ENCODE measurements at regions not wholly inside any gene's neighbourhood (a gene's known extent, or its start where the extent isn't known, plus 50 kb on each side); places are given as distances from the start of the nearest gene placed in this dataset.

- DNase-seq, result no peak
Measured at GRCh38 chr2:16268301-16269000, 328.1 kb downstream of the MYCN start.

- DNase-seq, result no peak
Measured at GRCh38 chr2:16266571-16266970, 326.2 kb downstream of the MYCN start.

GRCh38 chr2:16264931-16265540, 324.7 kb downstream of the MYCN start:
- DNase-seq, result no peak

GRCh38 chr2:16264491-16264890, 324.1 kb downstream of the MYCN start:
- no peak for DNase-seq

GRCh38 chr2:16263241-16263890, 323.0 kb downstream of the MYCN start:
- DNase-seq, result no peak

- DNase-seq, result no peak
Measured at GRCh38 chr2:16262526-16263178, 322.3 kb downstream of the MYCN start.

- no peak for DNase-seq
Measured at GRCh38 chr2:16261791-16262190, 321.4 kb downstream of the MYCN start.

- DNase-seq, result no peak
Measured at GRCh38 chr2:16261071-16261470, 320.7 kb downstream of the MYCN start.

GRCh38 chr2:16260041-16260830, 319.9 kb downstream of the MYCN start:
- no peak for DNase-seq

GRCh38 chr2:16259010-16259409, 318.7 kb downstream of the MYCN start:
- no peak for DNase-seq

- no peak for DNase-seq
Measured at GRCh38 chr2:16258350-16258749, 318.0 kb downstream of the MYCN start.

GRCh38 chr2:16257322-16258028, 317.1 kb downstream of the MYCN start:
- no peak for DNase-seq

- DNase-seq, result no peak
Measured at GRCh38 chr2:16256601-16257321, 316.4 kb downstream of the MYCN start.

GRCh38 chr2:16255120-16255519, 314.8 kb downstream of the MYCN start:
- no peak for DNase-seq

GRCh38 chr2:16254356-16254965, 314.1 kb downstream of the MYCN start:
- DNase-seq, result no peak

- no peak for DNase-seq
Measured at GRCh38 chr2:16253291-16253690, 312.9 kb downstream of the MYCN start.

GRCh38 chr2:16252891-16253290, 312.5 kb downstream of the MYCN start:
- no peak for DNase-seq

GRCh38 chr2:16252251-16252650, 311.9 kb downstream of the MYCN start:
- DNase-seq, result no peak

GRCh38 chr2:16251511-16252225, 311.3 kb downstream of the MYCN start:
- DNase-seq, result no peak

GRCh38 chr2:16250886-16251285, 310.5 kb downstream of the MYCN start:
- no peak for DNase-seq
